Stimulated activated CD4-positive, alpha-beta T cell treated with anti-CD3 and anti-CD28 coated beads, Interleukin-1b, Interleukin-23, amount 100 ng/mL, for 4 hours (primary cell): ENCODE measurements at regions not wholly inside any gene's neighbourhood (a gene's known extent, or its start where the extent isn't known, plus 50 kb on each side); places are given as distances from the start of the nearest gene placed in this dataset.

ENCODE experiments used
- DNase-seq, 2 donors: peaks; one replicate each; pipeline ENCODE4 v3.0.0-alpha.2; 2020; ENCODE audit warnings: low read depth in 2 of 2

DNA sequence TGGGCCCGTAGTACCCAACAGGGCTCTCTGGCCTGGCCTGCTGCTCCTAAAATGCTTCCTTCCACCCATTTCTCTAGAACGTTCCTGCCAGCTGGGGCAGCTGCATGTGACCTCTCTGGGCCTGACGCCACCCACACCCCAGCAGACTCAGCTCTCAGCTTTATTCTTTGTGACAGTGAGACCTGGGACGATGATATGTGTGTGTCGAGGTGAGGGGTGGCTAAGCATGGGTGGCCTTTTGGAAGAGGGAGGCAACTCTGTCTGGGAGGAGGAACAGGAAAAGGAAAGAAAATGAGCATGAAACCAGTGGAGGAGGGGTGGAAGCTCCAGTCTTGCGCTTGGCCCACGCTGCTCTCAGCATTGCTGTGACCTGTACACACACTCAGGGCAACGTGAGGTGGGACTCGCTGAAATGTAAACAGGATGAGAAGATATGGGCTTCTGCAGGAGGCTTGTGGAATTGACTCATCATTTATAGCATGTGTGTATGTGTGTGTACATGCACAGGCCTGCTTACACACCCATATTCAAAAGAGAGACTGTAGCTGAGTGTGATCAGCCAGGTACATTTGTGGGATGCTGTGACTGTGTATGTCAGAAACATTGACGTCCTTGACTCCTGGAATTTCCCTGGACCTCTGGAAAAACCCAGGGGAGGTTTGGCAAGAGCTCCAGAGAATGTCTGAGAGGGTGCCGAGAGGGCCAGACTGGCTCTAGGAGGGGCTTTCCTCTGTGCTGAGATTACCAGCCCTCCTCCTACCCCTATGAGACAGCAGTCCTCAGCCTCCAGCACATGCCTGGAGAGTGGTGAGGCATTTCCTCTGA is 137.9 kb downstream of the PJA1 start:
- no peak for DNase-seq

DNA sequence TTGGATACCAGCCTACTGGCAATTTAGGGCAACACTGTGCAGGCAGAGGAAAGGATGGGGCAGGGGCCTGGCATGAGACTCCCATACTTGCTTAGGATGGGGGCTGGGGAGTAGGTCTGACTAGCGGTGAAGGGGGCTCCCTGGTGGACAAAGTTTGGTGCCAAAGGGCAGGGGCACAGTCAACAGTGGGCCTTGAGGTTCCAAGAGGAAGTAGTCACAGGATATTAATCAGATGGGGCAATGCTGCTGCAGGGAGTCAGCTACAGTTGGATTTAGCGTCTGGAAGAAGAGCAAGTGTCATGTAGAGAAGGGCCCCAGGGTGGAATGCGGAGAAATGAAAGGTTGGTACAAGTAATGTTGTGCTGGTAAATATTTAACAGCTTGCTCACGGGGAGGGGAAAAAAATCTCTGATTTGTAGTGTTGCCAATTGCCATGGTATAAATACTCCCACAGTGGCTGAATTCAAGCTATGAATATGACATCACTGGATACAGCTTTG is 139.4 kb downstream of the PJA1 start:
- no peak for DNase-seq

- no peak for DNase-seq
Observed at GRCh38 chrX:69024931-69025330, 140.3 kb downstream of the PJA1 start.

GRCh38 chrX:69024161-69024736 is 141.0 kb downstream of the PJA1 start:
- DNase-seq: no peak

GRCh38 chrX:69022430-69022829 is 142.8 kb downstream of the PJA1 start:
- DNase-seq: no peak

GRCh38 chrX:69021141-69021960 is 143.9 kb downstream of the PJA1 start:
- no peak for DNase-seq

- no peak for DNase-seq
Observed at GRCh38 chrX:69020316-69020715, 144.9 kb downstream of the PJA1 start.

DNA sequence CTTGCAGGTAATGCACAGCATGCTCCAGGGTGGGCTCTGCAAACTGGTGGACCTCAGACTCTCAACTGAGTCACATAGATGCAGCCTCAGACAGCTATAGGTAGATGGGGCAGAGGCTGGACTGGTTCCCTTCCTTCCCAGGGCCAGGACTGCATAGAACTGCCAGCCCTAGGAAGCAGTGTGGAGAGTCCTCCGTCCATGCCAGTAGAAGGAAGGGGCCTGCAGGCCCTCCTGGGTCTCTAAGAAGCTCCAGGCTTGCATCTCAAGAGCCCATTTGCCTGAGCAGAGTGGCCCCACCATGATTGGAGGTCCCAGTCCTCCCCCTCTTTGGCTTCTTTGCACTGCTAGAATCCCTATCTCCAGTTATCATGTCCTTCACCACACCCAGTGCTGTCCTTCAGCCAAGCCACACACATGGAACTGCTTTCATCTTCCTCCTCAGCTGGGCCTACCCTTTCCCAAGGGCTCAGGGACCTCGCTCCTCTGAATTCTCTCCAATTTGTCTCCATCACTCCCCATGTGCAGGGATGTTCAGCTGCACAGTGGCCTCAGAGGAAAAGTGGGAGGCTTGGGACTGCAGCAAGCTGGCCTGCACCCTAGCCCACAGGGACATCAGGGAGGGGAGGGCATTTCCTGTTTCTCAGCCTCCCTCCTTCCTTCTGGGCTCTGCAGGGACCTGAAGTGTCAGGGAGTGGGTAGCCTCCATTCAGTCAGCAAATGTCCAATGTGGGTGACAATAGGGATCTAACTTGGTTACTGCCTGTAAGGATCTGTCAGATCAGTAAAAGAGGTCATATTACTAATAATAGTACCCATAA is 146.0 kb downstream of the PJA1 start:
- no peak for DNase-seq

GRCh38 chrX:69018416-69019072 is 146.7 kb downstream of the PJA1 start:
- no peak for DNase-seq

GRCh38 chrX:69016293-69016941 is 148.8 kb downstream of the PJA1 start:
- DNase-seq: no peak

- no peak for DNase-seq
Observed at GRCh38 chrX:69015564-69016292, 149.5 kb downstream of the PJA1 start.

GRCh38 chrX:69015156-69015555 is 150.1 kb downstream of the PJA1 start:
- no peak for DNase-seq

DNA sequence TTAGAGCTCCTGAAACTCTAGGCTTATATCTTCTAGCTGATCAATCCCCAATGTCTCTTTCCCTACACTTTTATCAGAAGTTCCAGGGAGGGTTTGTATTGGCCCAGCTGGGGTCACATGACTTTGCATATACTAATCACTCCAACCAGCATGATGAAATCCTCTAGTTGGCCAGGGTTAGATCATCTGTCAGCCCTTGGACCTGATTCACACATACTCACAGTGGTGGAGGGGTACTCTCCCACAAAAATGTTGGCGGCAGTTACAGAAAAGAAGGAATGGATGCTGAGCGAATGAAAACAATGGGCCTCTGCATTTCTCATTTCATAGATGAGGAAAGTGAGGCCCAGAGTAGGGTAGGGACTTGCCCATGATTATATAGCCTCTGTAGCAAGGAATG is 151.1 kb downstream of the PJA1 start:
- DNase-seq: no peak

DNA sequence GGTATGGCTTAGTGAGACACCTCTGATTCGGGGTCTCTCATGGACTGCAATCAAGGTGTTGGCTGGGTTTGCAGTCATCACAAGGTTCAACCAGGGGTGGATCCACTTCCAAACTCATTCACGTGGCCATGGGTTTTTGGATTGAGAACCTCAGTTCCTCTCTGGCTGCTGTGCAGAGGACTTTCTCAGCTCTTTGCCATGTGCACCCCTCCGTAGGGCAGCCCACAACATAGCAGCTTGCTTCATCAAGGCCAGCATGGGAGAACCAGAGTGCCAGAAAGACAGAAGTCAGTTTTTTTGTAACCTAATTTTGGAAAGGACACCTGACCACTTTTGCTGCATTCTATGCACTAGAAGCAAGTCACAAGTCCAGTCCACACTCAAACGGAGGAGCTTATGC is 154.9 kb downstream of the PJA1 start:
- no peak for DNase-seq

DNA sequence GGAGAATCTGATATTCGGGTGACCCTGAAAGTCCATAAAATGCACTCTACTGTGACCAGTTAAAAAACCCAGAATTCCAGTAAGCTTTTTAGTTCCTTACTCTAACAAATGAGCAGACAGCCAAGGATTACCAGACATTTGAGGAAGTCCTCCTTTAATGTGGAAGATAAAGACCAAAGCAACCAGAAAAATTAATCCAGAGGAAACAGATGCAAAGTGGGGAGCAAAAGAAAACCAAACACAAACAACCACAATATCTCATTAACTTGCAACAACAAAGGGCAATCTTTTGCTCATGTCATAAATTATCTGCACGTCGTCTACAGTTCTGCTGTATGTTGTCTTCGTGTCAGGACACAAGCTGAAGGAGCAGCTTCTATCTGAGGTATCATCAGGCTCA is 164.4 kb downstream of the PJA1 start:
- DNase-seq: no peak

- DNase-seq: no peak
Observed at GRCh38 chrX:68999931-69000330, 165.3 kb downstream of the PJA1 start.

DNA sequence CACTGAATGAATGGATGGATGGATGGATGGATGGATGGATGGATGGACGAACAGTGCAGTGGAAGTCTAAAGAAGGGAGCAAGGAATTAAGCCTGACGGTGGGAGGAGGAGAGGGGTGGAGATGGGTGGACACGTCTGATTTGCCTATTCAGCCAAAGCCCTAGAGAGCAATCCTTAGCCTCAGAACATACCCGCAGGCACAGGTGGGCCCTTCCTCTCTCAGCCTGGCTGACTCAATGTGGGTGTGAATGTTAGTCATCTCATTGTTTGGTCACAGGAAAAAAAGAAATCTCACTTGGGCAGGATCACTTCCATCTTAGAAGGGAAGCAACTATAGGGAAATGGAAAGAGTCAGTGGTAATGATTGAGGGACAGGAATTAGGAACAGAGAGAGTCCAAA is 165.9 kb downstream of the PJA1 start:
- DNase-seq: no peak

- DNase-seq: no peak
Observed at GRCh38 chrX:68998716-68999115, 166.5 kb downstream of the PJA1 start.

GRCh38 chrX:68997911-68998310 is 167.3 kb downstream of the PJA1 start:
- no peak for DNase-seq

- DNase-seq: no peak
Observed at GRCh38 chrX:68997511-68997910, 167.7 kb downstream of the PJA1 start.
